Right ventricle myocardium inferior (tissue), 1 donor: ENCODE measurements at regions not wholly inside any gene's neighbourhood (a gene's known extent, or its start where the extent isn't known, plus 50 kb on each side); places are given as distances from the start of the nearest gene placed in this dataset.
"Not testable (repeated sequence)": the region's sequence is repeated elsewhere in the genome, so short reads cannot be mapped to it uniquely, and the experiment has no call there.

ENCODE experiments used
- ATAC-seq: fragments of 200-7000 bp; cut with Tn5 transposase; one replicate; pipeline ENCODE4 v1.9.1; 2020; ENCODE audit warnings: mild to moderate bottlenecking, moderate library complexity
- DNase-seq: peaks from one replicate; pipeline ENCODE4 v3.0.0; 2021; ENCODE audit errors: missing footprints
- intact Hi-C: fragments of 100-400 bp; cut with DNase I; formaldehyde crosslinking; loops from one replicate; pipeline ENCODE4 v1.11.0; 2022
- donor health status: DM: no; HTN: yes; CAD: no; lungs with severe emphysema.

DNA sequence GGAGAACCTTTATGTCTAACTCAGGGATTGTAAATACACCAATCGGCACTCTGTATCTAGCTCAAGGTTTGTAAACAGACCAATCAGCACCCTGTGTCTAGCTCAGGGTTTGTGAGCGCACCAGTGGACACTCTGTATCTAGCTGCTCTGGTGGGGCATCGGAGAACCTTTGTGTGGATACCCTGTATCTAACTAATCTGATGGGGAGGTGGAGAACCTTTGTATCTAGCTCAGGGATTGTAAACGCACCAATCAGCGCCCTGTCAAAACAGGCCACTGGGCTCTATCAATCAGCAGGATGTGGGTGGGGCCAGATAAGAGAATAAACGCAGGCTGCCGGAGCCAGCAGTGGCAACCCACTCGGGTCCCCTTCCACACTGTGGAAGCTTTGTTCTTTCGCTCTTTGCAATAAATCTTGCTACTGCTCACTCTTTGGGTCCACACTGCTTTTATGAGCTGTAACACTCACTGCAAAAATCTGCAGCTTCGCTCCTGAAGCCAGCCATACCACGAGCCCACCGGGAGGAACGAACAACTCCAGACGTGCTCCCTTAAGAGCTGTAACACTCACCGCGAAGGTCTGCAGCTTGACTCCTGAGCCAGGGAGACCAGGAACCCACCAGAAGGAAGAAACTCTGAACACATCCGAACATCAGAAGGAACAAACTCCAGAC, 1673.2 kb upstream of the B3GALT2 start:
- ATAC-seq, DNase-seq, intact Hi-C loops: not testable (repeated sequence)

DNA sequence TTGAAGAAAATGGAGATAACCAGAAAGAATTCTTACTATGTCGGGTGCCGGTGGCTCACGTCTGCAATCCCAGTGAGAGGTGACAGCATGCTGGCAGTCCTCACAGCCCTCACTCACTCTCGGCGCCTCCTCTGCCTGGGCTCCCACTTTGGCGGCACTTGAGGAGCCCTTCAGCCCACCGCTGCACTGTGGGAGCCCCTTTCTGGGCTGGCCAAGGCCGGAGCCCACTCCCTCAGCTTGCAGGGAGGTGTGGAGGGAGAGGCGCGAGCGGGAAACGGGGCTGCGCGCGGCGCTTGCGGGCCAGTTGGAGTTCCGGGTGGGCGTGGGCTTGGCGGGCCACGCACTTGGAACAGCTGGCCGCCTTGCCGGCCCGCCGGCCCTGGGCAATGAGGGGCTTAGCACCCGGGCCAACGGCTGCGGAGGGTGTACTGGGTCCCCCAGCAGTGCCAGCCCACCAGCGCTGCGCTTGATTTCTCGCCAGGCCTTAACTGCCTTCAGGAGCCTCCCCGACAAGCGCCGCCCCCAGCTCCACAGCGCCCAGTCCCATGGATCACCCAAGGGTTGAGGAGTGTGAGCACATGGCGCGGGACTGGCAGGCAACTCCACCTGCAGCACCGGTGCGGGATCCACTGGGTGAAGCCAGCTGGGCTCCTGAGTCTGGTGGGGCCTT, 1672.5 kb upstream of the B3GALT2 start:
- DNase-seq, intact Hi-C loops, ATAC-seq: not testable (repeated sequence)

DNA sequence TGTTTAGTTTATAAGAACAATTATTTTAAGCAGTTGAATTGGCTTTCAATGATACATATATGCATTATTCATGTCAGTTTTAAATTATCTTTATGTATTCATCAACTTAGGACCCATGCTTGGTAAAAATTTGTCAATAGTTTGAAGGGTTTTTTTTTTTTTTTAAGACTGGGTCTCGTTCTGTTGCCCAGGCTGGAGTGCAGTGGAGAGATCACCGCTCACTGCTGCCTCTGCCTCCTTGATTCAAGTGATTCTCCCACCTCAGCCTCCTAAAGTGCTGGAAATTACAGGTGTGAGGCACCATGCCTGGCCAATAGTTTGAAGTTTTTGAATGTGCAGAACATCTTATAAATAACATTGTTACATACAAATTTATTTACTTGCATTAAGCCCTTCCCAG, 1671.0 kb upstream of the B3GALT2 start:
- ATAC-seq, result no peak
- DNase-seq, result no peak
- intact Hi-C loops, result no loop called here

DNA sequence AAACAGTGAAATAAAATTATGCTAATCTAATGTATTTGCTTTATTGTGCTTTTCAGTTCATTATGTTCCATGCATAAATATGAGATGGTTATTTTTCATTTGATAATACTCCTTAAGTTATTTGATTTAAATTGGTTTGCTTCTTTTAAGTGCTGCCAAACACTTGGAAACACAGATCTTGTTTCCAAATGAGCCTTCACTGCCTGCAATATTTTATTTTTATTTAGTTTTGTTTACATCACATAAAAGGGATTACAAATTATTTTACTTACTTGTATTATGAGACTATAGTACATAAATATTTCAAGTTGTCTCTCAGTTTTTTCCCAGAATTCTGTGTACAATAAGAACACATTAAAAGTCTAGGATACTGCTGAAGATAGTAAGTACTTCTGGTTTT, 1662.4 kb upstream of the B3GALT2 start:
- ATAC-seq (no peak), DNase-seq (no peak)
- intact Hi-C loops, result no loop called here

DNA sequence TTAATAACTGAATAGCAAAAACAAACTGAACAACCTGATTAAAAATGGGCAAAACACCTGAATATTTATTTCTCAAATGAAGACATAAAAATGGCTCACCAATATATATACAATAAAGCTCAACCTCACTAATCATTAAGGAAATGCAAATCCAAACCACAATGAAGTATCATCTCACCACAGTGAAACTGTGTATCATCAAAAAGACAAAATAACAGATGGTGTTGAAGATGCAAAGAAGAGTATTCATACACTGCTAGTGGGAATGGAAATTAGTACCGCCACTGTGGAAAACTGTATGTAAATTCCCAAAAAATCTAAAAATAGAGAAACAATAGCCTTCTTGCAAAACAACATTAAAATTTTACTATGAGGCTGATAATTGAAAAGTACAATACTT, 1660.1 kb upstream of the B3GALT2 start:
- no peak for DNase-seq
- intact Hi-C loops, result no loop called here
- ATAC-seq, result no peak

DNA sequence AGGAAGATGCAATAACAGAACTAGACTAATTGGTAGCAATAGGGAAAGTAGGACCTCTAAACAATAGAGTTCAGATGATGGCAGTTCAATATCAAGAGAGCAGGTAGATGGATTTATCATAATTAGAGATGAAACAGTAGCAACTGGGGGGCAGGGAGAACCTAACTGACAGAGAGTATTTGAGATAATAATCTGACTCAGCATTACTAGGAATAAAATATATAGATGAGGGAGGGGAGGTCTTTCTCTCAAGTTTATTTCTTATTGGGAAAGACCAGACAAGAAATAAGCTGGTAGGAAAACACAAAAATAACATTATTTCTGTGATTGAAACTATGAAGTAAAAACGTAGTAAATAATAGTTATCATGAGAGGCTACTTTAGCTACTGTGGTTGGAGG, 1656.7 kb upstream of the B3GALT2 start:
- DNase-seq (no peak), ATAC-seq (no peak)
- intact Hi-C loops, result no loop called here

DNA sequence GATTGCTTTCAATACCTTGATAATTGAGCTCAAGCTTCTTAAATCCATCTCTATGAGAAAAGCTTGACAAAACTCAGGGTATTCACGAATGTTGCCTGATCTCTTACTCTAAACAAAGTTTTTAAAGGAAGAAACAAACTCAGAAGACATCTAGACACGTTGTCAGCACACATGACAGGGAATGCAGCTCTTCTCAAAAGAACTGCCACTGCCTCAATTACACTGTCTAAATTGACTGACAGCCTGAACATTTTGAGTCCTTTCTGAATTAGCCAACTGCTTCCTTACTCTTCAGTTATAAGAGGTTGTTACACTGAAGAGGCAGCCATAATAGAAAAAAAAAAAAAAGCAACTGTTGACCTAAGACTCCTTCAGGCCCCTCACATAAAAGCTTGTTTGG, 1646.7 kb upstream of the B3GALT2 start:
- no peak for ATAC-seq
- intact Hi-C loops, result no loop called here

DNA sequence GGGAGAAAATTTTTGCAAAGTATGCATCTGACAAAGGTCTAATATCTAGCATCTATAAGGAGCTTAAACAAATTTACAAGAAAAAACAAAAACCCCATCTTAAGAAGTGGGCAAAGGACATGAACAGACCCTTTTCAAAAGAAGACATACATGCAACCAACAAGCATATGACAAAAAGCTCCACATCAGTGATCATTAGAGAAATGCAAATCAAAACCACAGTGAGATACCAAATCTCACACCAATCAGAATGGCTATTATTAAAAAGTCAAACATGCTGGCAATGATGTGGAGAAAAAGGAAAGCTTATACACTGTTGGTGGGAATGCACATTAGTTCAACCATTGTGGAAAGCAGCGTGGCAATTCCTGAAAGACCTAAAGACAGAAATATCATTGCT, 1645.2 kb upstream of the B3GALT2 start:
- ATAC-seq, DNase-seq, intact Hi-C loops: not testable (repeated sequence)

More for the DNA sequence above, 1646.7 kb upstream of the B3GALT2 start:
- DNase-seq, result no peak

DNA sequence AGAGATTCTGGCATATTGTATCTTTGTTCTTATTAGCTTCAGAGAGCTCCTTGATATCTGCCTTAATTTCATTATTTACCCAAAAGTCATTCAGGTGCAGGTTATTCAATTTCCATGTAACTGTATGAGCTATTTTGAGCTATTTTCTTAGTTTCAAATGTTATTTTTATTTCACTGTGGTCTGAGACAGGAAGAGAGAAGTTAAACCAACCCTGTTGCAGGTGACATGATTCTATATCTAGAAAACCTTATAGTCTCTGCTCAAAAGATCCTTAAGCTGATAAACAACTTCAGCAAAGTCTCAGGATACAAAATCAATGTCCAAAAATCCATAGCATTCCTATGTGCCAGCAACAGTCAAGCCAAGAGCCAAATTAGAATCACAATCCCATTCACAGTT, 1644.0 kb upstream of the B3GALT2 start:
- intact Hi-C loops, result no loop called here
- no peak for DNase-seq
- ATAC-seq, result no peak

DNA sequence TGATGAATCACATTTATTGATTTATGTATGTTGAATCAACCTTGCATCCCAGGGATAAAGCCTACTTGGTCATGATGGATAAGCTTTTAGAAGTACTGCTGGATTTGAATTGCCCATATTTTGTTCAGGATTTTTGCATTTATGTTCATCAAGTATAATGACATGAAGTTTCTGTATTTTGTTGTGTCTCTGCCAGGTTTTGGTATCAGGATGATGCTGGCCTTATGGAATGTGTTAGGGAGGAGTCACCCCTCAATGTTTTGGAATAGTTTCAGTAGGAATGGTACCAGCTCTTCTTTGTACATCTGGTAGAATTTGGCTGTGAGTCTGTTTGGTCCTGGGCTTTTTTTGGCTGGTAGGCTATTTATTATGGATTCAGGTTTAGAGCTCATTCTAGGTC, 1643.1 kb upstream of the B3GALT2 start:
- ATAC-seq (no peak), DNase-seq (no peak)
- intact Hi-C loops, result no loop called here

DNA sequence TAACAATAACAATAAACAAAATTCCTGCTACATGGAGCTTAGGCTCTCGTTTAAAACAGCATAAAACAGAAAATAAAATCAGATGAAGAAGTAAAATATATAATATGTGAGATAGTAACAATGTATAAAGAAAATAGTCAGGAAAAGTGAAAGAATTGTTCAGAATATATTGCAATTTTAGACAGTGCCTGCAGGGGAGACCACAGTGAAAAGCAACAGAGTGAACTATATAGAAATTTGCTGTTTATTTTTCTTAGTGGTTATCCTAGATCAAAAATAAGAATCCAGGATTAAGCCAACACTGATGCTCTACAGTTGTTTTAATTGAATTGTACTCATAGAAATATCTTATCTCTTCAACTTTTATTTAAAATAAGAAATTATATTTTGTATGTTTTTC, 1639.0 kb upstream of the B3GALT2 start:
- DNase-seq (no peak), ATAC-seq (no peak)

DNA sequence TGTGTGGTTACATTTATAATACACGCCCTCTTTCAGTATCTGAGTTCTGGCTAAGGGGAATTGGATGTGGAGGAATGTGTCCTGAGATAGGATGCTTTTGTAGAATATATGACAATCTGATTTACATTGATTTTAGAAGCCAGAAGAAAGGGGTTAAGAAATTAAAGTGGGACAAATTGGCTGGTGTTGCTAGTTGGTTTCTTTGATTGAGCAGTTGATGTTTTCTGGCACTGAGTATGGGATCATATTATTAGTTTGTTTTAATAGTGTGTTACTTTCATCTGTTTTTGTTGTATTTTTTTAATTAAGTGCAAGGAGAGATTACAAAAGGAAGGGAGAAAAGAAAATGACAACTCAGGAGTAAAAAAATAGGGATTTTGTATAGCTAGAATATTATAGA, 1634.7 kb upstream of the B3GALT2 start:
- DNase-seq (no peak), ATAC-seq (no peak)
- intact Hi-C loops, result no loop called here

More for the DNA sequence above, 1639.0 kb upstream of the B3GALT2 start:
- intact Hi-C loops, result no loop called here

DNA sequence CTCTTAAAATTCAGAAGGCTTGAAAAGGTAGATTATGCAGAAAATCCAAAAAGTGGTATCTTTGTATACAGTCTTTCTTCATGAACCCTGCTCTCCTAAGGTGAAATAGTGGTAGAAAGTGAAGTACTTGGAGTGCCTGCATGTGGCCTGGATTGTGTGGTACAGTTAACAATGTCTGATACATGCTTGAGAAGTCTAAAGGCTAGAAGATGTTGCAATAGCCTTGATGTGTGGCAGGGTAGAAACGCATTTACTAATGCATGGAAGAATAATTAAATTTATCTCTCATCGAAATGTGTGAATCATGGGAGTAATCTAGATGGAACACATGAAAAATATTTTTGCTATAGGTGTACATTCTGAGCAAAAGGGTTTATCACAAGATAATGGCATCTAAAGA, 1632.3 kb upstream of the B3GALT2 start:
- intact Hi-C loops, result loop anchor here (1.0 kb wide), 1 partner anchor 10 kb away; no protein-coding TSS in a partner anchor
- DNase-seq, result no peak
- no peak for ATAC-seq

DNA sequence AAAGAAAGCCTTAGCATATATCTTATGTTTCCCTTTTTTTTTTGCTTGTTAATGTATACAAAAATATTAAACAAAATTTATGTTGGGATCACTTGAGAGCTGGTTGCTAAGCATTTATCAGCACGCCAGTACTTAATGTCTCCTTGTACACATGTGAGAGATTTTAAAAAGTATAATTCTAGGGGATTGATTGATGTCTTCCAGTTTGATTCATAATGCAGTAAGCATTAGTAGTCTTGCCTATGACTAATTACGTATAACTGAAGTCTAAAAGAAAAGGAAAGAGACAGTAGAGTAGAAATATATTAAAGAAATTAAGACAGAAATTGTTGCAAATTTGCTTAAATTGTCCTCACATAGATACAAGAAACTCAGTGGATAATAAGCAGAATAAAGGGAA, 1630.4 kb upstream of the B3GALT2 start:
- no peak for ATAC-seq
- intact Hi-C loops, result no loop called here
- no peak for DNase-seq

DNA sequence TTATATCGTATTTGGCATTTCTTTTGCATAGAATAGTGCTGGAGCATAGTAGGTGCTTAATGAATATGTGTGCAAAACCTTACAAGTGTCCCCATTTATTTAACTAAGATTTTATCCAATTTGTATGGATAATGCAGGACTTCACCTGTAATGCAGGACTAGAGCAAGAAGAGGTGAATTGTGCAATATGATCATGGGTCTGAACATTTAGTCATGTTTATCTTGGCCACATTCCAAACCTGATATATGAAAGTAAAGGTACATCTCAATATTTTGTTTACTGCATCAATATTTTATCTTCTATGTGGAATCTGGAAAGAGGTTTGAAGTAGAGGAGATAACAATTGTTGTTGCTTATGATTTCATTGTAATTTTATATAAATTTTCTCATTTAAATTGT, 1626.7 kb upstream of the B3GALT2 start:
- DNase-seq, result no peak
- intact Hi-C loops, result no loop called here
- ATAC-seq, result no peak

DNA sequence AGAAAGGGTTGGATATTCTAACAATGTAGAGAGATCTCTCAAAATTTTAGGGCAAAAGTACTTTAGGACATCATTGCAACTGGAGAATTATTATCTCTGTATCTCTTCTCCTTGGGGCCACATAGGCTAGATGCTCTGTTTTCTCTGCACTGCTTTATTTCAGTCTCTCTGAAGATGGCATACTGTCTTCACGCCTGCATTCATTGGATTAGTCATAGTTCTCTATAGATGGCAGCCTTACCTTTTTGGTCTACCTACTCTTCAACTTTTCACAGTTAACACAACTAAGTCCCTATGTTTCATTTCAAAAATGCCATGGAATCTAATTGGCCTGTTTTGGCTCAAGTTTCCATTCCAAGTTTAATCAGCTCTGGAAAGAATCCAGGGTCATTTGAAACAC, 1623.3 kb upstream of the B3GALT2 start:
- ATAC-seq (no peak), DNase-seq (no peak)
- intact Hi-C loops, result no loop called here

DNA sequence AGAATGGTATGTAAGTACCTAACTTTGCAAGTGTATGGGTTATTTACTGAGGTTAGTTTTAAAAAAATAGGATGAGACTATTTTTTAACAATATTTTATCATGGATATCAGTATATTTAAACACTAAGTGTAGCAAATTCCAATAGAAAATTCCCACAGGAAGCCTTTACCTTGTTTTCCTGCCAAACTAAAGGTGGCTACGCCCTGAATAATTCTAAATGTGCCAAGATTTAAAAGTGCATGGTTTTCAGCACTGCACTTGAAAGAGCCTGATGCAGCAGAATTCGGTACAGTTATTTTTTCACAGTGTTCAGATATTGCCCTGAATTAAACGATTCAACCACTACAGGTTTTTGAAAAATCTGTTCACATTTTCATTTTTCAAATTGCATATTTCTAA, 1622.8 kb upstream of the B3GALT2 start:
- intact Hi-C loops, result no loop called here
- DNase-seq (no peak), ATAC-seq (no peak)

DNA sequence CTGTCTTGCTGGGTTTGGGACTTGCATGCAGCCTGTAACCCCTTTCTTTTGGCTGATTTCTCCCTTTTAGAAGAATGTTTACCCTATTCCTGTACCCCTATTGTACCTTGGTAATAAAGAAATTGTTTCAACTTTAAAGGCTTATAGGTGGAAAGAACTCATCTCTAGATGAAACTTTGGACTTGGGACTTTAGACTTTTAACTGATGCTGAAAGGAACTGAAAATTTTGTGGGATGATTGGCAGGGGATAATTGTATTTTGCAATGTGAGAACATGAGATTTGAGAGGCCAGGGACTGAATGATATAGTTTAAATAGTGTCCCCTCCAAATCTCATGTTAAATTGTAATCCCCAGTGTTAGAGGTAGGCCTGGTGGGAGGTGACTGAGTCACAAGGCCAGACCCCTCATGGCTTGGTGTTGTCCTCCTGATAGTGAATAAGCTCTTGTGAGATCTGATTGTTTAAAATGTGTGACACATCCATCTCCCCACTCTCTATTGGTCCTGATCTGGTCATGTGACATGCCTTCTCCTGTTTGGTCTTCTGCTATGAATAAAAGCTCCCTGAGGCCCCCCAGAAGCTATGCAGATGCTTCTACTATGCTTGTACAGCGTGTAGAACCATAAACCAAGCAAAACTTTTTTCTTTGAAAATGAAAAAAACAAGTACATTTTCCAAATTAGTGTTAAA, 1621.3 kb upstream of the B3GALT2 start:
- ATAC-seq (no peak), DNase-seq (no peak)
- intact Hi-C loops, result no loop called here

DNA sequence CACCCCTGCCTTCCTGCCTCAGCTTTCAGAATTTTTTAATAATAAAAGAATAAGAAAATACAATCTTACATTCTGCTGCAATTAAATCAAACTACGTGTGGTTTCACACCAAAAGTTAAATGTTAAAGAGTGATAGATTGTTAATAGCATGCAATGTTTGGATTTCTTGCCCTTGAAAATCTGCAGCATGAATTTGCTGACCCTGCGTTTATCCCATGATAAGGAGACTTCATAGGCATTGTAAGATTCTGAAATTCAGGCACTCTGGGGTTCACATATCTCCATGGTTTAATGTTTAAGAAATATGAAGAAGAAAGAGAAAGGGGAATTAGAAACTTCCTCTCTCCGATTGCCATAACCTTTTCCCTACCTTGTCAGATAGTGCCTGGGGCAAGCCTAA, 1616.2 kb upstream of the B3GALT2 start:
- DNase-seq (no peak), ATAC-seq (no peak)
- intact Hi-C loops, result no loop called here

DNA sequence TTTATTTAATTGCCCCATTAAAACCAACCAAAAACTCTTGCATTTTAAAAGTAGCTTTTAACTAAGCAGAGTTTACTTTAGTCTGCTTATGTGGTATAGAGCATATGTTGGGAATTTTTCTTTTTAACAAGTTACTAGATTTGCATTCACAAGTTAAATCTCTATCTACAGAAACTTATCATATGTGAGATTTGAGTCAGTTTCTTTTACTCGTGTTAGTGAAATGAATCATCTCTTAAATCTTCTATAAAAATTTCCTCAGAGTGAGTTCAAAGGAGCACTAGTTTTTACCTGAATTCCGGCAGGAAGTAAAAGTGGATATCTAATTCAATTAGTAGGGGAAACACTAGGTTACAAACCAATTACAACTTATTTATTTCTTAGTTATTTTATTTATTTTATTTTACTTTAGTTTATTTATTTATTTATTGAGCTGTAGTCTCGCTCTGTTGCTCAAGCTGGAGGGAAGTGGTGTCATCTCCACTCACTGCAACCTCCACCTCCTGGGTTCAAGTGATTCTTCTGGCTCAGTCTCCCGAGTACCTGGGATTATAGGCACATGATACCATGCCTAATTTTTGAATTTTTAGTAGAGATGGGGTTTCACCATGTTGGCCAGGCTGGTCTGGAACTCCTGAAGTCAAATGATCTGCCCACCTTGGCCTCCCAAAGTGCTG, 1609.6 kb upstream of the B3GALT2 start:
- ATAC-seq (no peak), DNase-seq (no peak)
- intact Hi-C loops, result no loop called here
